ENCODE measurements at regions not wholly inside any gene's neighbourhood (a gene's known extent, or its start where the extent isn't known, plus 50 kb on each side); places are given as distances from the start of the nearest gene placed in this dataset.

DNA sequence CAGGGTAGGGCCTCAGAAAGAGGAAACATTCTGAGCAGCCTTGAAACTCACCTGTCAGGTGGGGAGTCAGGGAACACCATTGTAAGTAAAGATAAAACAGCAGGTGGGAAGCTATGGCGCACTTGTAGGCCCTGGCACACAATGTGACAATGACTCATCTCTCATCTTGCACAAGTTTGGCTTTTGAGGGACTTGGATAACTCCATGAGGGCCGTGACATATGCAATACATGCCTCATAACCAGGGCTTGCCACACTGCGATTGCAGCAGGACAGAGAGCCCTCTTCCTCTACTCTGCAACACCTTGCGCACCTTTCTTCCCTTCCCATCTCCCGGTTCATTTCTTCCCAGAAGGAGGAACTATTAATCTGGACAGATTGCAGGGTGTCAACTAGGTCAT, 144.9 kb downstream of the CEP120 start:
- TF ChIP-seq CTCF (IDR thresholded peaks at IDR 0.05): no peak
- TF ChIP-seq EZH2 (IDR thresholded peaks at IDR 0.05): no peak

Data from neural progenitor cell (in vitro differentiated cells).